ENCODE measurements at regions not wholly inside any gene's neighbourhood (a gene's known extent, or its start where the extent isn't known, plus 50 kb on each side); places are given as distances from the start of the nearest gene placed in this dataset.

GRCh38 chr3:192009903-192010302 lies 548.9 kb downstream of the PYDC2 start:
- DNase-seq (ENCODE audit: extremely low read depth, insufficient read length), result no peak
- TF ChIP-seq CTCF (IDR thresholded peaks at IDR 0.05; ENCODE audit: insufficient read depth, low read length, poor library complexity, severe bottlenecking), result no peak
- Histone ChIP-seq H3K36me3 (ENCODE audit: control insufficient read depth, insufficient read depth, low read length) (no peaks in the 10 kb centered on the region), H3K27me3 (replicated peaks; ENCODE audit: control insufficient read depth, insufficient read depth, low read length) (no peaks in the 10 kb centered on the region; the same call in 1 of the 2 replicates), H3K4me3 (replicated peaks; ENCODE audit: low read depth, low read length) (no peak overlapping the region)

DNA sequence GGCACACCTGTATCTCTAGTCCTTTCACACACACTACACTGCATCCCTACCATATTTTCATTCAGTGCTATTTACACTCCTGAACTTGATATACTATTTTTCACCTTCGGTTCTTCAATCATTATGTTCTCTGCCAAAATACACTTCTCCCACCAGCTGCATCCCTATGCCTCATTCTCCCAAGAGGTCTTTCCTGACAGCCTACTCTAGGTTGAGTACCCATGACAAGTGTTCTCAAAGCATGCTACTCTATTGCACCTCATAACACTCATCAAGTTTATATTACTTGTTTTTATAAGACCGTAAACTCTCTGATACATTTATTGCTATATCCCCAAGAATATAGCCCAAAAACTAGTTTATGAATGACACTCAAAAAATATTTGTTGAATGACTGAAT lies 549.5 kb downstream of the PYDC2 start:
- Histone ChIP-seq H3K27me3 (replicated peaks; ENCODE audit: control insufficient read depth, insufficient read depth, low read length) (no peaks in the 10 kb centered on the region; the same call in 1 of the 2 replicates), H3K4me3 (replicated peaks; ENCODE audit: low read depth, low read length) (no peak overlapping the region), H3K36me3 (ENCODE audit: control insufficient read depth, insufficient read depth, low read length) (no peaks in the 10 kb centered on the region)
- no peak for TF ChIP-seq CTCF (IDR thresholded peaks at IDR 0.05; ENCODE audit: insufficient read depth, low read length, poor library complexity, severe bottlenecking)
- no peak for DNase-seq (ENCODE audit: extremely low read depth, insufficient read length)

- Histone ChIP-seq H3K36me3 (ENCODE audit: control insufficient read depth, insufficient read depth, low read length) (no peaks in the 10 kb centered on the region), H3K4me3 (replicated peaks; ENCODE audit: low read depth, low read length) (no peak overlapping the region), H3K27me3 (replicated peaks; ENCODE audit: control insufficient read depth, insufficient read depth, low read length) (no peaks in the 10 kb centered on the region; the same call in 1 of the 2 replicates)
- no peak for DNase-seq (ENCODE audit: extremely low read depth, insufficient read length)
- TF ChIP-seq CTCF (IDR thresholded peaks at IDR 0.05; ENCODE audit: insufficient read depth, low read length, poor library complexity, severe bottlenecking), result no peak
Observed at GRCh38 chr3:192011137-192011536, 550.2 kb downstream of the PYDC2 start.

GRCh38 chr3:192013110-192013509 lies 552.1 kb downstream of the PYDC2 start:
- Histone ChIP-seq H3K27me3 (replicated peaks; ENCODE audit: control insufficient read depth, insufficient read depth, low read length) (no peaks in the 10 kb centered on the region; the same call in 1 of the 2 replicates), H3K4me3 (replicated peaks; ENCODE audit: low read depth, low read length) (no peak overlapping the region), H3K36me3 (ENCODE audit: control insufficient read depth, insufficient read depth, low read length) (no peaks in the 10 kb centered on the region)
- DNase-seq (ENCODE audit: extremely low read depth, insufficient read length), result no peak
- no peak for TF ChIP-seq CTCF (IDR thresholded peaks at IDR 0.05; ENCODE audit: insufficient read depth, low read length, poor library complexity, severe bottlenecking)

- no peak for DNase-seq (ENCODE audit: extremely low read depth, insufficient read length)
- no peak for TF ChIP-seq CTCF (IDR thresholded peaks at IDR 0.05; ENCODE audit: insufficient read depth, low read length, poor library complexity, severe bottlenecking)
- Histone ChIP-seq H3K4me3 (replicated peaks; ENCODE audit: low read depth, low read length) (no peak overlapping the region), H3K36me3 (ENCODE audit: control insufficient read depth, insufficient read depth, low read length) (no peaks in the 10 kb centered on the region), H3K27me3 (replicated peaks; ENCODE audit: control insufficient read depth, insufficient read depth, low read length) (no peaks in the 10 kb centered on the region)
Observed at GRCh38 chr3:192022412-192022811, 561.4 kb downstream of the PYDC2 start.

DNA sequence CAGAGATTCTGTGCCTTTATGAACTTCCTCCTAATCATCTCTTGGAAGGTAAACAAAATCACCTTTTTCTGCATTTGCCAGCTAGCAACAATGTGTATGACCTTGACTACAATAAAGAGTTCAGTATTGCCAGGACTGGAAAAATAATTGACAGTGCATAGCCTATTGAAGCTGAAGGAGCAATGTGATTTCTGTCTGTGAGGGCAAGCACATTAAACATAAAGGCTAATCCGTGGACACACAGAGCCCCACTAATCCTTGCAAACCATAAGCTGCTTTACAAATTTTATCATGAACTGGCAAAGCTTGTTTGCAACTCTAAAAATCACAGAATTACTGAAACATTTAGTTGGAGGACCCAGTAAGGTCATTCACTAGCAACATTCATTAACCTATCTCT lies 563.8 kb downstream of the PYDC2 start:
- no peak overlapping the region for H3K4me3 ChIP-seq (replicated peaks; ENCODE audit: low read depth, low read length)
- no peaks in the 10 kb centered on the region for H3K27me3 ChIP-seq (replicated peaks; ENCODE audit: control insufficient read depth, insufficient read depth, low read length)
- no peaks in the 10 kb centered on the region for H3K36me3 ChIP-seq (ENCODE audit: control insufficient read depth, insufficient read depth, low read length)
- no peak for TF ChIP-seq CTCF (IDR thresholded peaks at IDR 0.05; ENCODE audit: insufficient read depth, low read length, poor library complexity, severe bottlenecking)
- DNase-seq (ENCODE audit: extremely low read depth, insufficient read length), result no peak

Data from GM06990 (cell line).